Prostate gland (tissue), 2 donors: ENCODE measurements at regions not wholly inside any gene's neighbourhood (a gene's known extent, or its start where the extent isn't known, plus 50 kb on each side); places are given as distances from the start of the nearest gene placed in this dataset.

Experiments
- DNase-seq: peaks from one replicate; pipeline ENCODE4 v3.0.0-alpha.2; 2019; ENCODE audit warnings: low spot score
- H3K27ac ChIP-seq, 2 donors: fragments of 200-600 bp; sonication (generic); 2 replicates each; pipeline ENCODE4 v1.5.1; 2017 to 2019
- H3K27me3 ChIP-seq: fragments of 200-600 bp; sonication (generic); replicated peaks from 2 replicates; pipeline ENCODE4 v1.5.1; 2019; ENCODE audit not compliant: insufficient read depth
- H3K36me3 ChIP-seq, 2 donors: fragments of 200-600 bp; sonication (generic); 1 replicate in 1 of 2; 2 replicates in 1 of 2; pipeline versions ENCODE4 v1.5.1 to v1.8.1; 2017 to 2019
- H3K4me1 ChIP-seq: fragments of 200-600 bp; sonication (generic); replicated peaks from 2 replicates; pipeline ENCODE4 v1.5.1; 2019
- H3K4me3 ChIP-seq, 2 donors: fragments of 200-600 bp; sonication (generic); 2 replicates each; pipeline ENCODE4 v1.5.1; 2017 to 2019
- H3K9me3 ChIP-seq: fragments of 200-600 bp; sonication (generic); 2 replicates; pipeline ENCODE4 v1.5.1; 2017
- CTCF ChIP-seq, 4 experiments: fragments of 200-600 bp in 2 of 4; fragments of 450-650 bp in 2 of 4; sonication (generic) in 2 of 4; IDR thresholded peaks; 1 replicate in 3 of 4; 2 replicates in 1 of 4; pipeline ENCODE4 v1.5.1; 2016 to 2019; ENCODE audit warnings: antibody characterized with exemption in 4 of 4, mild to moderate bottlenecking in 2 of 4, moderate library complexity in 2 of 4
- POLR2A ChIP-seq: fragments of 450-650 bp; IDR thresholded peaks from one replicate; pipeline ENCODE4 v1.6.1; 2016; ENCODE audit warnings: antibody characterized with exemption, mild to moderate bottlenecking
- POLR2AphosphoS5 ChIP-seq: sonication (generic); formaldehyde crosslinking; IDR thresholded peaks from one replicate; pipeline ENCODE4 v1.6.1; 2017; ENCODE audit warnings: antibody characterized with exemption
- WGBS: methylation state at CpG from one replicate; pipeline ENCODE4 v1.1.5; 2018; 5-methylcytosine and 5-hydroxymethylcytosine counted together
- intact Hi-C: fragments of 100-400 bp; cut with DNase I; formaldehyde crosslinking; loops from one replicate; pipeline ENCODE4 v1.14.2; 2022

DNA sequence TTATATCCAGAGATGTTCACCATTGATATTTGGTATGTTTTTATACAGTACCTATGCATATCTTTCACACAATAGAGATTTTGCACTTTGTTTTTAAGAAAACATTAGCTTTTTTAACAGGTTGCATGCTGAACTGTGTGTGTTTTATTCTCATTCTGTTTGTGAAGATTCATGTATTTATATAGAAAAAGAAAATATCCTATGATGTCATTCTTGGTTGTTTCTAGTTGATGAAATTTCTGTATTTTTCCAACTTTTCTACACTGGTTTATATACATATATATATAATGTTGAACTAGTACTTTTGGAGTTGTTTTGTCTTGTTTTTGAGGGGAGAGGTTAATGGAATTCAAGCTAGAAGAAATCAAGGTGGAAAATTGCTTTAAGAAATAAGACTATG is 143.8 kb downstream of the MATN1 start:
- intact Hi-C loops, result no loop called here

GRCh38 chr1:30575066-30575465 is 148.3 kb downstream of the MATN1 start:
- Histone ChIP-seq H3K4me3 (no peak overlapping the region), H3K36me3 (no peaks in the 10 kb centered on the region), H3K4me1 (no peaks in the 10 kb centered on the region), H3K9me3 (no peaks in the 10 kb centered on the region), H3K27ac (no peak overlapping the region), H3K27me3 (no peaks in the 10 kb centered on the region)
- DNase-seq, result no peak
- WGBS, result 43% methylated on average over 5 of the region's 5 CpGs
- TF ChIP-seq POLR2AphosphoS5 (no peak), CTCF (IDR thresholded peaks at IDR 0.05) (no peak), POLR2A (no peak)
- intact Hi-C loops, result no loop called here

More for the DNA sequence above, 143.8 kb downstream of the MATN1 start:
- DNase-seq, result no peak
- H3K4me3 ChIP-seq, result no peak overlapping the region
- H3K9me3 ChIP-seq, result no peaks in the 10 kb centered on the region
- H3K4me1 ChIP-seq, result no peaks in the 10 kb centered on the region
- TF ChIP-seq CTCF (IDR thresholded peaks at IDR 0.05) (no peak), POLR2A (no peak)
- H3K27me3 ChIP-seq, result no peaks in the 10 kb centered on the region
- no peaks in the 10 kb centered on the region for H3K36me3 ChIP-seq
- no peak overlapping the region for H3K27ac ChIP-seq

DNA sequence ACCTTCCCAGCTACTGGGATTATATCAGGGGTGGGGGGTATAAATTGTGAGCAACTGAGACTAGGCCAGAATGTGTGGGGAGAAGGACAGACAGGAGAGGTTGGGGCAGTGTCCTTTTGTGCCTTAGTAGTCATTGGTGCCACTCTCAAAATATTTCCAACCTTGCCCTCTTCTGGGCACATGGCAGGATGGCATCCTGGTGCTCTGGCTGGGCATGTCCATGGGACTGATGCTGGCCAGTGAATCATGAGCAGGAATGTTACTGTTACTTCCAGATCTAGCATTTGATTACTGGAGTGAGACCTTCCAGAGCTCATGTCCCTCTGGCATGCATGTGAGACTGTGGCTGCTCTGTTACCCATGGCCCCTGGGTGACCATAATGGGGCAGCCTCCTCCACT is 151.2 kb downstream of the MATN1 start:
- Histone ChIP-seq H3K9me3 (no peaks in the 10 kb centered on the region), H3K27me3 (no peaks in the 10 kb centered on the region), H3K4me3 (no peak overlapping the region), H3K36me3 (no peaks in the 10 kb centered on the region), H3K4me1 (no peaks in the 10 kb centered on the region), H3K27ac (no peak overlapping the region)
- no peak for TF ChIP-seq CTCF (IDR thresholded peaks at IDR 0.05)
- TF ChIP-seq POLR2A, result no peak
- no peak for TF ChIP-seq POLR2AphosphoS5
- DNase-seq, result no peak
- intact Hi-C loops, result no loop called here

GRCh38 chr1:30571380-30571779 is 152.0 kb downstream of the MATN1 start:
- H3K4me3 ChIP-seq, result no peak overlapping the region
- H3K4me1 ChIP-seq, result no peaks in the 10 kb centered on the region
- 67% methylated on average over 4 of the region's 4 CpGs for WGBS
- no peaks in the 10 kb centered on the region for H3K9me3 ChIP-seq
- no peak overlapping the region for H3K27ac ChIP-seq
- no peaks in the 10 kb centered on the region for H3K36me3 ChIP-seq
- no peaks in the 10 kb centered on the region for H3K27me3 ChIP-seq
- TF ChIP-seq POLR2A (no peak), CTCF (IDR thresholded peaks at IDR 0.05) (no peak), POLR2AphosphoS5 (no peak)
- intact Hi-C loops, result no loop called here
- DNase-seq, result no peak

DNA sequence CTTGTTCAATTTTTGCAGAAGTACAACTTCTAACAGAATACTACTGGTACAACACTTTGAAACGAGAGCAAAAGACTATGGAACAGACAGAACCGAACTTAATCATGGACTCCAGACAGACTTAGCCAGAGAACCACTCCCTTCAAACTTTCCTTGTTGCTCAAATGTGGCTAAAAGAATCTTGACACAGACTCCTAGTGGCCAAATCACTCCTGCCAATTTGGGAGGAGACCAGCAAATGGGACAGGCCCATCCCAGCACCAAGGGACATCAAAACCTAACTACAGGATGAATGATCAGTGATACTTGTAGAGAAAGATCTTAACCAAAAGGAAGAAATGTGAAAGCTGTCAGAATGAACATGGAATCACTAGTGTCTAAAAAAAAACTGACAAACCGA is 154.0 kb downstream of the MATN1 start:
- H3K4me1 ChIP-seq, result no peaks in the 10 kb centered on the region
- intact Hi-C loops, result no loop called here
- no peak for DNase-seq
- H3K9me3 ChIP-seq, result no peaks in the 10 kb centered on the region
- H3K27me3 ChIP-seq, result no peaks in the 10 kb centered on the region
- H3K27ac ChIP-seq, result no peak overlapping the region
- 80% methylated on average over 3 of the region's 3 CpGs for WGBS
- no peak for TF ChIP-seq CTCF (IDR thresholded peaks at IDR 0.05)
- H3K4me3 ChIP-seq, result no peak overlapping the region
- H3K36me3 ChIP-seq, result no peaks in the 10 kb centered on the region
